SJSA1 (cell line): ENCODE measurements at regions not wholly inside any gene's neighbourhood (a gene's known extent, or its start where the extent isn't known, plus 50 kb on each side); places are given as distances from the start of the nearest gene placed in this dataset.

Experiments
- DNase-seq, 2 experiments: peaks; one replicate each; pipeline ENCODE4 v3.0.0-alpha.2; 2015 to 2020; ENCODE audit warnings: low spot score in 2 of 2, low read depth in 1 of 2
- H3K27ac ChIP-seq: fragments of 250-450 bp; sonication (Bioruptor Pico); 2 replicates; pipeline ENCODE4 v1.5.1; 2020; ENCODE audit warnings: mild to moderate bottlenecking, moderate library complexity
- H3K27me3 ChIP-seq: fragments of 250-450 bp; sonication (Bioruptor Pico); replicated peaks from 2 replicates; pipeline ENCODE4 v1.5.1; 2020; ENCODE audit warnings: mild to moderate bottlenecking, moderate library complexity
- H3K36me3 ChIP-seq: fragments of 250-450 bp; sonication (Bioruptor Pico); 2 replicates; pipeline ENCODE4 v1.5.1; 2020; ENCODE audit warnings: mild to moderate bottlenecking
- H3K4me1 ChIP-seq: fragments of 250-450 bp; sonication (Bioruptor Pico); replicated peaks from 2 replicates; pipeline ENCODE4 v1.6.1; 2021; ENCODE audit warnings: mild to moderate bottlenecking
- H3K4me3 ChIP-seq: fragments of 250-450 bp; sonication (Bioruptor Pico); 2 replicates; pipeline ENCODE4 v1.5.1; 2020; ENCODE audit warnings: mild to moderate bottlenecking
- H3K9me3 ChIP-seq: fragments of 250-450 bp; sonication (Bioruptor Pico); replicated peaks from 2 replicates; pipeline ENCODE4 v1.5.1; 2020; ENCODE audit warnings: mild to moderate bottlenecking

- H3K36me3 ChIP-seq, result no peaks in the 10 kb centered on the region
- no peak overlapping the region for H3K27ac ChIP-seq
- H3K27me3 ChIP-seq, result no peaks in the 10 kb centered on the region
- no peak overlapping the region for H3K4me3 ChIP-seq
- no peaks in the 10 kb centered on the region for H3K9me3 ChIP-seq
- no peak for DNase-seq
- H3K4me1 ChIP-seq, result no peaks in the 10 kb centered on the region
These were observed 185.8 kb upstream of the PPP2R3A start for GRCh38 chr3:135779590-135780235.

DNA sequence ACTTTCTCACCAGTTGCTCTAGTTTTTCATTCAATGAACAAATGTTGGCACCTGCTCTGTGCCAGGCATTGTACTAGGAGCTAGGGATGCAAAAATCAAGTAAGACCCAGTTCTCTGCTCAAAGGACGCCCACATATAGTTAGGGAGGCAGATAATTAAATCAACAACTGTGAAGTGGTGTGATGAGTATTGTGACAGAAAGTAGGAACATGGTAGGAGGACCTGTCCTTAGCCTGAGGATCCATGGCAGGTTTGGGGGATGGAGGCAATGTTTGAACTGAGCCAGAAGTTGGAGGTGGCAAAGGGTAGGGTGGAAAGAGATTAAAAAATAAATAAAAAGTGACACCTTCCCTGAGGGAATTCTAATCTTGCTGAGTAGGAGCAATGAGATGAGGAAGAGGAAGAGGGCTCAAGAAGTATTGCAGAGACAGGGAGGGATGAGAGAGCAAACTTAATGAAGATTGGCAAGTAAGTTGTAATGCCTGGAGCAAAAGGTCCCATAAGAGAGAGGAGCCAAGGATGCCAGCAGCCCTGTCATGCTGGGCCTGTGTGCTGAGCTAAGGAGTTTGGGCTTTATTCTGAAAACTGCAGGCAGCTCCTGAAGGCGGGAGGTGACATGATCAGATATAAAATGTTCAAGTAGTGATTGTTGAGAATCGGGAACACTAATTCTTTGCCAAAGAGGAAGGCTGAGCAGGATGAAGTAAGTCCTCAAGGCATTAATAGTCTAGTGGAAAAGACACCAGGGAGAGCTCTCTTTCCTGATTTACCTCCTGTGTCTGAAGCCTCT, 184.3 kb upstream of the PPP2R3A start:
- H3K9me3 ChIP-seq, result no peaks in the 10 kb centered on the region
- H3K27me3 ChIP-seq, result no peaks in the 10 kb centered on the region
- H3K36me3 ChIP-seq, result no peaks in the 10 kb centered on the region
- no peaks in the 10 kb centered on the region for H3K4me1 ChIP-seq
- no peak overlapping the region for H3K4me3 ChIP-seq
- no peak for DNase-seq
- H3K27ac ChIP-seq, result no peak overlapping the region

DNA sequence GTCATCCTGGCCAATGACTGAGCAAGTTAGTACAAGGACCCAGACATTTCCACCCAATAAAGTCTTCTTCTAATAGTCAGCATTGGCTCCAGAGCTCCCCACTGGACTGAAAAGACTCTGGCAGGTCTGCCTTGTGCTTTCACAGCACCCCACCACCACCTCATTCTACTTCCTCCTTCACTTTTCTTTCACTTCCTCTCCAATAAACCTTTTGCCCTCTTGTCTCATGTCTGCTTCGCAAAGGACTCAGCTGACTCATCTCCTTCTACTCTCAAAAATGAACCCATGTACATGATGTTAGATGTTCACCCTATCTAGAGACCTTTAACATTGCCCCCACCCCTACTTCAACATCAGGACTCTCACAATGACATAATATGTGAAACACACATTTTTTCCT, 181.0 kb upstream of the PPP2R3A start:
- no peaks in the 10 kb centered on the region for H3K36me3 ChIP-seq
- no peak for DNase-seq
- H3K4me3 ChIP-seq, result no peak overlapping the region
- H3K27ac ChIP-seq, result no peak overlapping the region
- no peaks in the 10 kb centered on the region for H3K9me3 ChIP-seq
- H3K27me3 ChIP-seq, result no peaks in the 10 kb centered on the region
- H3K4me1 ChIP-seq, result no peaks in the 10 kb centered on the region

DNA sequence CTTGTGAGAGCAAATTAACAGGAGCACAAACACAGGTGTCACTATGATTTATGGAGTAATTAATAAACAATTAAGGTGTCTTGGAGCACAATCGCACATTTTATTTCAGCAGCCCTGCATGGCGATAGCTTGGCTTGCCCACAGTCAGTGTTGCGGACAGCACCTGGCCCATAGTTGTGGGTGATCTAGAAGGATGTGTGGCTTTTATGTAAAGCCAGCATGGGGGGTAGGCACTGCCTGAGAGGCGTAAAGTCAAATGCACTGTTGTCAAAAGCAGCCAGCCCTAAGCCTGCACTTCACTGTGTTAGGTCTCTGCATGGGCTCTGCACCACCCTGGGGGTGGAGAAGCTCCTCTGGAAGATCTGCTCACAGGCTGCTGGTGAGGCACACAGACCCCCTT, 177.4 kb upstream of the PPP2R3A start:
- Histone ChIP-seq H3K27me3 (no peaks in the 10 kb centered on the region), H3K4me1 (no peaks in the 10 kb centered on the region), H3K36me3 (no peaks in the 10 kb centered on the region), H3K9me3 (no peaks in the 10 kb centered on the region), H3K4me3 (no peak overlapping the region), H3K27ac (no peak overlapping the region)
- no peak for DNase-seq

DNA sequence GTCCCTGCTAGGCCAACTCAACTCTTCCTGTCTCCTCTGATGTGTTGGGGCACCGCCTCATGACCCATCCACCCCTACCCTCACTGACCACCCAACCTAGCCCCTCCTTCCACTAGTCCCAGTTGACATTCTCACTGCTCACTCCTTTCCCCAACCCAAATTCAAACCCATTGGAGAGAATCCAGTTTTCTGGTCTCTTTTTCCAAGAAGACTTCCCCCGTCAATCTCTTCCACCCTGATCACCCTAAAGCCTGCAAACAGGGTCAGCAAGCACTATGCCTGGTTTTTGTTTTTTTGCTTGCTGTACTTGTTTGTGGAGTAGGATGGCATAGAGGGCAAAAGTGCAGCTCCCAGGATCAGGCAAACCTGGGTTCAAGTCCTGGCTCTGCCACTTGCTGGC, 176.6 kb upstream of the PPP2R3A start:
- DNase-seq, result no peak
- H3K27me3 ChIP-seq, result no peaks in the 10 kb centered on the region

GRCh38 chr3:135792174-135792573, 173.4 kb upstream of the PPP2R3A start:
- Histone ChIP-seq H3K27me3 (no peaks in the 10 kb centered on the region), H3K9me3 (no peaks in the 10 kb centered on the region), H3K4me3 (no peak overlapping the region)

More for the DNA sequence above, 176.6 kb upstream of the PPP2R3A start:
- Histone ChIP-seq H3K9me3 (no peaks in the 10 kb centered on the region), H3K4me1 (no peaks in the 10 kb centered on the region), H3K4me3 (no peak overlapping the region), H3K36me3 (no peaks in the 10 kb centered on the region), H3K27ac (no peak overlapping the region)

DNA sequence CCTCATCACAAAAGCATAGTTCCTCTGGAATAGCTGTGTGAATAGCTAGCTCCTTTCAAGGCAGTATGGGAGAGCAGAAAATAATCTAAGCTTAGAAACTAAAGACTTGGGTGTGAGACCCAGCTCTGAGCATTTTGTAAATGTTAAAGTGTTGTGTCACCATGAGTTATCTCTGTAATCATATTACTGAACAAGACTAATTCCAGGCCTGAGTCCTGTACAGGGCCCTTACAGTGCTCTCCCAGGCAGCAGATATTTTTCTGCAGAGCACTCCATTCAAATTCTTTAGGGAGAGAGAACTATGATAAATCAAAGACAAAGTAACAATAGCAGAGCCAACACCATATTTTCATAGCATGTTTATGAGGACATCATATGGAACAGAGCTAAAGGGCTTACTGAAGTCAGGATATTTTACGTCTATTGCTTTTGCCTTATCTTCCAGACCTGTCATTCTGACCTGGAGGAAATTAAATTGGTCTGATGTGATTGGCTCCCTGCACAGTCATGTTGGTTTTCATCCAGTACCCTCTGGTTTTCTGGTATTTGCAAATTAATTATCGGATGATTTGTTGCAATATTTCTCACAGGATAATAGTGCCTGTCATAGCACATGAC, 172.6 kb upstream of the PPP2R3A start:
- Histone ChIP-seq H3K9me3 (no peaks in the 10 kb centered on the region), H3K4me3 (no peak overlapping the region)
- no peak for DNase-seq

More at GRCh38 chr3:135792174-135792573, 173.4 kb upstream of the PPP2R3A start:
- Histone ChIP-seq H3K36me3 (no peaks in the 10 kb centered on the region), H3K4me1 (no peaks in the 10 kb centered on the region), H3K27ac (no peak overlapping the region)
- DNase-seq, result no peak

GRCh38 chr3:135800071-135800549, 165.4 kb upstream of the PPP2R3A start:
- Histone ChIP-seq H3K36me3 (no peaks in the 10 kb centered on the region), H3K27me3 (no peaks in the 10 kb centered on the region), H3K4me3 (no peak overlapping the region), H3K27ac (no peak overlapping the region), H3K4me1 (no peaks in the 10 kb centered on the region), H3K9me3 (no peaks in the 10 kb centered on the region)
- DNase-seq, result no peak

More for the DNA sequence above, 172.6 kb upstream of the PPP2R3A start:
- no peak overlapping the region for H3K27ac ChIP-seq
- no peaks in the 10 kb centered on the region for H3K36me3 ChIP-seq
- H3K27me3 ChIP-seq, result no peaks in the 10 kb centered on the region
- no peaks in the 10 kb centered on the region for H3K4me1 ChIP-seq

DNA sequence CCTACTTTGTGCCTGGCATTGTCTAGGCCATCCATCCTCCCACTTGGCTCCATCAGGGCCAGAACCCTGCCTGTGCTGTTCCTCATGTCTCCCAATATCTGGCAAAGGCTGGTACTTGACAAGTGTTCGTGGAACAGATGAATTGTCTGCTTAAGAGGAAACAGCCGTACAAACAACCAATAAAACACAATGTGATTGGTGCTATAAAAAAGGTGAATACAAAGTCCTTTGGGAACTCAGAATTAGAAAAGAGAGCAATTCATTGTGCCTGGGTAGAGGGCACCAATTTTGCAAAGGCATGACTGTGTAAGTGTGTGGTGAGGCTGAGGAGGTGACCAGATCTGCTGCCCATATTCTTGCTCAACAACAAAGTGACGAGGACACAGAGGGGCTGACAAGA, 164.5 kb upstream of the PPP2R3A start:
- no peak for DNase-seq
- Histone ChIP-seq H3K4me1 (no peaks in the 10 kb centered on the region), H3K36me3 (no peaks in the 10 kb centered on the region), H3K27me3 (no peaks in the 10 kb centered on the region), H3K9me3 (no peaks in the 10 kb centered on the region), H3K4me3 (no peak overlapping the region), H3K27ac (no peak overlapping the region)

GRCh38 chr3:135802171-135802570, 163.4 kb upstream of the PPP2R3A start:
- no peaks in the 10 kb centered on the region for H3K4me1 ChIP-seq
- H3K27me3 ChIP-seq, result no peaks in the 10 kb centered on the region
- no peak overlapping the region for H3K4me3 ChIP-seq
- no peak overlapping the region for H3K27ac ChIP-seq
- no peaks in the 10 kb centered on the region for H3K9me3 ChIP-seq
- no peak for DNase-seq
- no peaks in the 10 kb centered on the region for H3K36me3 ChIP-seq

- DNase-seq, result no peak
- H3K36me3 ChIP-seq, result no peaks in the 10 kb centered on the region
These were observed 162.4 kb upstream of the PPP2R3A start for GRCh38 chr3:135803028-135803692.

DNA sequence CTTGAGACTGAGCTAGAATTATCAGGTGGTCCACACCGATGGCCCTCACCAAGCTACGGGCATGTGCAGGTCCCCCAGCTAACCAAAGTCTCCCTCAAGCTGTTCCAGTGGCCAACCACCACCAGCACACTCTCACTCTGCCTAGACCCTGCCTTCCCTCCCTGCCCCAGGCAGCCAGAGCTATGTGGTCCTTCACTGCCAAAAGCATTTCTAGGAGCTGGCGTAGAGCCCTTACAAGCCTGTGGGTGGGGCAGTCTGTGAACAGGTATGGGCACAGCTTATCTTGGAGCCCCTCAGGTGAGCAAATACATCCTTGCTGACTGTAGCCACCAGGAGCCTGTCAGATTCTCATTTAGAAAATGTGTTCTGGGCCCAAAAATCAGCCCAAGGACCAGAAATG, 159.8 kb upstream of the PPP2R3A start:
- Histone ChIP-seq H3K27me3 (no peaks in the 10 kb centered on the region), H3K27ac (no peak overlapping the region)

More at GRCh38 chr3:135803028-135803692, 162.4 kb upstream of the PPP2R3A start:
- Histone ChIP-seq H3K4me3 (no peak overlapping the region), H3K27ac (no peak overlapping the region), H3K9me3 (no peaks in the 10 kb centered on the region), H3K4me1 (no peaks in the 10 kb centered on the region), H3K27me3 (no peaks in the 10 kb centered on the region)

GRCh38 chr3:135806317-135806716, 159.2 kb upstream of the PPP2R3A start:
- H3K36me3 ChIP-seq, result no peaks in the 10 kb centered on the region
- H3K27me3 ChIP-seq, result no peaks in the 10 kb centered on the region
- no peak for DNase-seq
- no peaks in the 10 kb centered on the region for H3K9me3 ChIP-seq
- H3K4me3 ChIP-seq, result no peak overlapping the region
- no peaks in the 10 kb centered on the region for H3K4me1 ChIP-seq
- no peak overlapping the region for H3K27ac ChIP-seq

More for the DNA sequence above, 159.8 kb upstream of the PPP2R3A start:
- Histone ChIP-seq H3K36me3 (no peaks in the 10 kb centered on the region), H3K4me3 (no peak overlapping the region), H3K9me3 (no peaks in the 10 kb centered on the region), H3K4me1 (no peaks in the 10 kb centered on the region)
- DNase-seq, result no peak
